Hypothalamus (tissue), 51 donors: ENCODE measurements at regions not wholly inside any gene's neighbourhood (a gene's known extent, or its start where the extent isn't known, plus 50 kb on each side); places are given as distances from the start of the nearest gene placed in this dataset.

Experiments
- DNase-seq, 51 donors: peaks; one replicate each; lab custom pipeline; 2025; lab: John Stamatoyannopoulos, UW

DNA sequence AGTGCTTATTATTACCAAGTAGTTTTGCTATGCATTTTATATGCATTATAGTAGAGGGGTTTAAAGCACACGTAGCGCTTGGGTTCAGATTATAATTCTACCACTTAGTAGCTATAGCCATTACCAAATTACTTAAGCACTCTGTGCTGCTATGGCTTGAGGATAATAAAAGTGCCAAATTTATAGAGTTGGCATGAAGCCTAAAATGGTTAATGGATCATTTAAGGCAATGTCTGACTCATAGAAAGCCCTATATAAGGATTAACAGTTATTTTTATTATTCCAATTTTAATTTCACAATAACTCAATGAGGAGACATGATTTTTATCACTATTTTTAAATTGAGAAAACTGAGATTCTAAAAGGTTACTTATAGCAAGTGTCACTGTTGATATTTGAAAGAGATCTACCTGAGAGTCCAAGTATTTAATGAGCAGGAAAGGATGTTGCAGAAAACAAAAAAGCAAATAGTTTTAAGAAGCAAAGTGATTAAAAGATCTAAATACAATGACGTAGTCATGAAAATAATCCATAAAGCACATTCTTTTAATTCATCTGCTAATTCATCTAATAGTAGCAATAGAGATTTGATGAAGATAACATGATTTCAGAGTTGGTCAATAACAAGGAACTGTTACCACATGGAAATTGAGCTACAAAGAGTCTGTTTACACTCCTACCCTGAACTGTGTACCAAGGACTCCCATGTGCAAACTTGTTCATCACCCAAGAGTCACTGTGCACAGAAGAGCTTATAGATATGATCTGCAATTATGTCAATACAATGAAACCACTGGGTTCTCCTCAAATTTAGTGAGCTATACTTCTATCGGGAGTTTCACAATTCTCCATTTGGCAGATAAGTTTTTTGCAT lies 78.8 kb upstream of the DTNA start:
- no peak for DNase-seq

- DNase-seq = no peak
These were observed 77.8 kb upstream of the DTNA start for GRCh38 chr18:34632321-34632720.

DNA sequence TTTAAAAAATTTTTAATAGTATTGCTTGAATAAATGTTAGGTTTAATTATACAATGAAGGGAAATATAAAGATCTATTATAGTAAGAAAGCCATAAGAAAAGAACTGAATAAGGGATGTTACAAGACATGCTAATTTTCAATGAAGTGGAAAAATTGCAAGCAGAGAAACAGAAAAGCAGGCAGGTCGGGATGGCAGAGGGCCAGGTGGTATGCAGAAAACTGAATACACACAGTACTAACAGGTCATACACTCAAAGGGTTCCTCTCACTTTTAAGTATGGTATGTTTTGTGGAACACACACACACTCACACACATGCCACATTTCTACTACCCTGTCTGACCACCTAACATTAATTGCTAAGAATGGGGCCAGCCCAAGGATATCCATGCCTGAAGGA lies 76.7 kb upstream of the DTNA start:
- DNase-seq = no peak

GRCh38 chr18:34637094-34637801 lies 72.8 kb upstream of the DTNA start:
- no peak for DNase-seq

DNA sequence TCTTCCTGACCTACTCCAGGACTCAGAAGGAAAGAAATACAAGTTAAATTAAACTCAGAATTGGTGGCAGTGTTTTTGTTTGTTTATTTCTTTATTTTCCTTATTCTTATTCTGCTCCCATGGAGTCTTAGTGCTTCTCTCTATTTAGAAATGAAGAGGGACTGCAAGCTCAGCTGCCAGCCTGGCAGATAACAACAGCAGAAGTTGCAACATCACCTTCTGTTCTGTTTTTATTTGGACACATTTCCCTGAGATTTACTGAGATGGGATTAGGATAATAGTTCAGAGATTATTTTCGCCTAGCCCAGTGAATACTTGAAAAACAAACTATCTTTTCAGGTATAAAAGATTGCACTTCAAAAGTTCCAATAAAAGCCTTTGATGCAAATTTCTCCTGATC lies 70.4 kb upstream of the DTNA start:
- DNase-seq = no peak

DNA sequence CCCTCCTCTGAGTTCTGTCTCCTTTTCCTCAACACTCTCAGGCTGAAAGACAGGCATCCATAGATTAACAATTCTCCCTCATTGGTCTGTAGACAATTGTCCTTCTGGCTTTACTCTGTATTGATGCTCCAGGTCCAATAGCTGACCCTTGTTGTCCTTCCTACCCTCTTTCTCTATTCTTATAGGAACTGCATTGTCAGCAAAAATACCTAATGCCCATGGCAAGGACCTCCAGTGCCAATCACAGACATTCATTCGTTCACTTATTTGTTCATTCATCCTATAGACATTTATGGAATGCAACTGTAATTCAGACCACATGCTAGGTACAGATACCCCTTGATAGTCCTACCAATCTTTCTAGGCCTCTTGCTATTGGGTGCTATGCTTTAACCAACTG lies 69.8 kb upstream of the DTNA start:
- DNase-seq = no peak

GRCh38 chr18:34643989-34644388 lies 66.1 kb upstream of the DTNA start:
- DNase-seq = no peak

GRCh38 chr18:34647251-34647650 lies 62.8 kb upstream of the DTNA start:
- DNase-seq = no peak

DNA sequence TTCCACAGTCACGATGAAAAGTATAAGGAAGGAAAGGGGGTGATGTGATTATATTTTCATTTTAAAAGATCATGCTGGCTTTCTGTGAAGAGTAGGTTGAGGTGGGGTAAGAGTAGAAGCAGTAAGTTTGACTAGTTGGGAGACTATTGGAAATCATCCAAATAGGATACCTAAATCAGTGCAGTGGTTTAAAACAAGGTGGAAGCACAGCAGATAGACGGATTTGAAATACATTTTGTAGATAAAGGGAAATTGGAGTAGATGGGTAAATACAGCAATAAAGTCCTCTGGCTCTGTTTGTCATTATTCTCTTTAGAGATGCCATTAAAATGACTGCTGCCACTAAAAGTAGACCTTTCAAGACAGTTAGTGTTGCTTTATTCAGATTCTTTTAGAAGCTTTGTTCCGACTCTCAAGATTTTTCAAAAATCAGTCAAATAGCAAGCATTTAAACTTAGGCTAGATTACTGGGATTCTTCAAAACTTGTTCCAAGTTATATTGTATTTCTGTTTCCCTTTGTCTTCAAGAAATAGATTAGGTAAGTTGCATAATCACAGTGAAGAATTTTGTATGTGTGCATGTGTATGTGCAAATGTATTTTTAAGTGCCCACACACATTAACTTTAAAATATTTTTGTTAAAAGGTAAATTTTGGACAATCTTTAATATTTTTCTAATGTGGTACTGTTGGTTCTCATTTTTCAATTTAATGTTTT lies 61.7 kb upstream of the DTNA start:
- DNase-seq = no peak

DNA sequence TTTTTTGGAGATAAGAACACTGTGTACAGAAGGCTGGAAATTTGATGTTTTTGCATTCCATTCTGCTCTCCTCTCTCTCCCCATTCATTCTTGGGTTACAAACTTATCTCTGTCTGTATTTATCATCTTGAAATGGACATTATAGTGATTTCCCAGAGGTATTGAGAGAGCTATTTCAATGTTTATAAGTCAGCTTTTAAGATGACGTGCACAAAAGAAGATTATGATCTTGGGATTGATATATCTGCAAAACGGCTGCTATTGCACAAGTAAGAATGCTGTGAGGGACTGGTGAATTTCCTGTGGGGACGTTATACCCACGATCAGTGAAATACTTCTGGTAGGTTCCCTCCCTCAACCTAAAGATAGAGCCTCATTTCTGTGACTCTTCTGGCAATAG lies 61.0 kb upstream of the DTNA start:
- DNase-seq = no peak

DNA sequence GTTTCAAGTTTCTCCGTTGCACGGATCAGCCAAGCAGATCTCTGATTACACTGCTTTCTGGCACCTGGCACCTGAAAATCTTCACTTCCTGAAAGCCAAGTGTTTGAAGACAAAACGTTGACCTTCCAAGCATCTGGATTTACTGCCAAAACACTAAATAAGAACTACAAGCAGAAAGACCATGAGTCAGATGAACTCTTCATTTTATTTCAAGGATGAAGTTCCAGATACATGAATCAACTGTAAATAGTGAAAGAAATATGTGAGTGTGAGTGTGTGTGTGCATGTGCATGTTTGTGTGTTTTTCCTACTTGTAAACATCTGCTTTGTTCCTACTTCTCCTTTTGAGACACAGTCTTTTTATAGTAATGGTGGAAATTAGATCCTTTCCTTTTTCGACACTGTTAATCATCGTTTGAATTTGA lies 60.0 kb upstream of the DTNA start:
- DNase-seq = no peak

GRCh38 chr18:34651586-34652369 lies 58.3 kb upstream of the DTNA start:
- no peak for DNase-seq

DNA sequence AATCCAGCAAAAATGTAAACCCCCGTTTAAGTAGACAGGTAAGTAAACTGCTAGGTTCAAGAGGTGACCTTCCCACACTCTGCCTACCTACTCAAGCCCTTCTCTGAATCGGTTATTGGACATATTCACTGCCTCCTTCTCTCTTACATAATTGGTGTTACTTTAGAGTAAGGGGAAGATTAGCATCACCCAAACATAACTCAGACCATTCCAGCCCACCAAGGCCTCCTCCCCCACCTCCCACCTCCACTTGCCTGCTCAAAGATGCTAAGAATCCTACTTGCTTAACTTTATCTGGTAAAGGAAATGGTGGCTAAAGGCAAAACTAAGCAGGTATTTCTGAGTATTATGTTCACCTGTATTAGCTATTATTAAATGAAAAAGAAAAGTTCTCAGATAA lies 55.0 kb upstream of the DTNA start:
- no peak for DNase-seq

- DNase-seq = no peak
These were observed 52.1 kb upstream of the DTNA start for GRCh38 chr18:34657860-34658500.

GRCh38 chr18:34659579-34660517 lies 50.2 kb upstream of the DTNA start:
- peak in 43 of 51 donors; percentile 6 to 87 (median 61) for DNase-seq
